ENCODE measurements at regions not wholly inside any gene's neighbourhood (a gene's known extent, or its start where the extent isn't known, plus 50 kb on each side); places are given as distances from the start of the nearest gene placed in this dataset.

GRCh38 chr18:8462651-8463185 is 146.5 kb upstream of the RAB12 start:
- Histone ChIP-seq H3F3A (ENCODE audit: insufficient read depth, low read length) (no peaks in the 10 kb centered on the region), H2AFZ (ENCODE audit: low read length) (no peak overlapping the region), H3K27me3 (ENCODE audit: insufficient read depth, low read length) (no peaks in the 10 kb centered on the region; the same call in 1 of the 2 replicates), H3K9me2 (ENCODE audit: low read depth, low read length) (no peaks in the 10 kb centered on the region), H3K4me2 (ENCODE audit: low read length) (no peak overlapping the region), H3K9me3 (ENCODE audit: low read length) (no peaks in the 10 kb centered on the region), H3K27ac (ENCODE audit: low read depth, low read length, poor library complexity, severe bottlenecking) (no peak overlapping the region), H3K36me3 (ENCODE audit: insufficient read depth, low read length) (no peaks in the 10 kb centered on the region), H3K4me3 (ENCODE audit: low read depth, low read length, poor library complexity, severe bottlenecking) (no peak overlapping the region), H3K9ac (ENCODE audit: low read length) (no peak overlapping the region), H3K4me1 (ENCODE audit: insufficient read depth, low read length, severe bottlenecking) (no peaks in the 10 kb centered on the region), H3K79me2 (ENCODE audit: insufficient read depth, low read length) (no peaks in the 10 kb centered on the region), H4K20me1 (ENCODE audit: insufficient read depth, low read length) (no peaks in the 10 kb centered on the region)
- TF ChIP-seq EZH2 (IDR thresholded peaks at IDR 0.05; ENCODE audit: borderline replicate concordance, low read length) (no peak), CTCF (IDR thresholded peaks at IDR 0.05; ENCODE audit: low read length) (no peak)

DNA sequence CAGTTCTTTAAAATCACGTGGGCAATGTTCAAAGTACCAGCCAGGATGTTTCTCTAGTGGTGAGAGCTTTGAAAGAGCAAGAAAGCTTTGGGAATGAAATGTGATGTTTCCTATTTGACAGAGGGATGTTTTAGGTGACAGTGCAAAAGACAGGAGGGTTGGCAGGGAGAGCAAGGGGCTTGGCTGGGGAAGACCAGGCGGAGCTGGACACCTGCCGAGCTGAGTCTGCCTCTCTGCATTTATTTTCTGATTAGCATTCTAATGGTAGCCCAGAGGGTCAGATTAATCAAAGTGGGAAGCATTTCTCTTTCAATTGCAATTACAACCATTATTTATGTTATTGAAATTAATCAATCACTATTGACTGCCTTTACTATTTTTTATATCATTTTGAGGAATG is 145.4 kb upstream of the RAB12 start:
- Histone ChIP-seq H3K4me1 (ENCODE audit: insufficient read depth, low read length, severe bottlenecking) (no peaks in the 10 kb centered on the region), H3K36me3 (ENCODE audit: insufficient read depth, low read length) (no peaks in the 10 kb centered on the region), H3K4me3 (ENCODE audit: low read depth, low read length, poor library complexity, severe bottlenecking) (no peak overlapping the region), H3K9me2 (ENCODE audit: low read depth, low read length) (no peaks in the 10 kb centered on the region), H2AFZ (ENCODE audit: low read length) (no peak overlapping the region), H4K20me1 (ENCODE audit: insufficient read depth, low read length) (no peaks in the 10 kb centered on the region), H3K4me2 (ENCODE audit: low read length) (no peak overlapping the region), H3K27me3 (ENCODE audit: insufficient read depth, low read length) (no peaks in the 10 kb centered on the region; the same call in 1 of the 2 replicates), H3K9me3 (ENCODE audit: low read length) (no peaks in the 10 kb centered on the region), H3K9ac (ENCODE audit: low read length) (no peak overlapping the region), H3K79me2 (ENCODE audit: insufficient read depth, low read length) (no peaks in the 10 kb centered on the region), H3K27ac (ENCODE audit: low read depth, low read length, poor library complexity, severe bottlenecking) (no peak overlapping the region), H3F3A (ENCODE audit: insufficient read depth, low read length) (no peaks in the 10 kb centered on the region)
- TF ChIP-seq CTCF (IDR thresholded peaks at IDR 0.05; ENCODE audit: low read length) (no peak), EZH2 (IDR thresholded peaks at IDR 0.05; ENCODE audit: borderline replicate concordance, low read length) (no peak)

DNA sequence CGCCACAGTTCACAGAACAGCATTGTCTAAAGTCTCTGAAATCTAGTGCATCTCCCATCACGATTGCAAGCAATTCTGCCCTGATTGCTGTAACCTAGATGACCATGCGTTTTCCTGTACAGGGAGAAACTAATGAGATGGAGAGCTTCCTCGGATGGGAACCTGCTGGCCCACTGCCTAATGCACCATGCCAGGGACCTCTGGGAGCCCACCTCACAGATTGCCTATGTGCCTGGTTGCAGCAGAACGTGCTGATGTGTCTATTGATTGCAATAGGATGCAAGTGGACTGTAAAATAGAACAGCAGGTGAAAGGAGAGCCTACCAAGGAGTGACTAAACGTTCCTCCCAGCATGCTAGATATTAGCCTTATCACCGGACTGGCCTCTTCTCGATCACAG is 141.0 kb upstream of the RAB12 start:
- no peak overlapping the region for H3K27ac ChIP-seq (ENCODE audit: low read depth, low read length, poor library complexity, severe bottlenecking)
- no peaks in the 10 kb centered on the region for H3K36me3 ChIP-seq (ENCODE audit: insufficient read depth, low read length)
- H3K9me2 ChIP-seq (ENCODE audit: low read depth, low read length), result no peaks in the 10 kb centered on the region
- no peak overlapping the region for H3K4me3 ChIP-seq (ENCODE audit: low read depth, low read length, poor library complexity, severe bottlenecking)
- no peaks in the 10 kb centered on the region for H4K20me1 ChIP-seq (ENCODE audit: insufficient read depth, low read length)
- H2AFZ ChIP-seq (ENCODE audit: low read length), result no peak overlapping the region
- no peaks in the 10 kb centered on the region for H3K9me3 ChIP-seq (ENCODE audit: low read length)
- H3K4me1 ChIP-seq (ENCODE audit: insufficient read depth, low read length, severe bottlenecking), result no peaks in the 10 kb centered on the region
- H3K4me2 ChIP-seq (ENCODE audit: low read length), result no peak overlapping the region
- no peak overlapping the region for H3K9ac ChIP-seq (ENCODE audit: low read length)
- no peaks in the 10 kb centered on the region; the same call in 1 of the 2 replicates for H3K27me3 ChIP-seq (ENCODE audit: insufficient read depth, low read length)
- H3K79me2 ChIP-seq (ENCODE audit: insufficient read depth, low read length), result no peaks in the 10 kb centered on the region
- H3F3A ChIP-seq (ENCODE audit: insufficient read depth, low read length), result no peaks in the 10 kb centered on the region
- TF ChIP-seq EZH2 (IDR thresholded peaks at IDR 0.05; ENCODE audit: borderline replicate concordance, low read length) (no peak), CTCF (IDR thresholded peaks at IDR 0.05; ENCODE audit: low read length) (no peak)

All from OCI-LY1 (cell line).